HCT116 (cell line): ENCODE measurements at regions not wholly inside any gene's neighbourhood (a gene's known extent, or its start where the extent isn't known, plus 50 kb on each side); places are given as distances from the start of the nearest gene placed in this dataset.

Experiments
- POLR2A ChIP-seq: IDR thresholded peaks from 2 replicates; pipeline ENCODE4 v1.7.0; 2011; ENCODE audit warnings: borderline replicate concordance; ENCODE audit not compliant: insufficient read depth, insufficient read length; ENCODE audit errors: extremely low read depth
- SRF ChIP-seq: IDR thresholded peaks from 2 replicates; pipeline ENCODE4 v1.6.1; 2012; ENCODE audit warnings: low read depth
- ZNF274 ChIP-seq: fragments of 200-500 bp; sonication (Bioruptor generic); IDR thresholded peaks from 2 replicates; pipeline ENCODE4 v1.6.1; 2014; ENCODE audit warnings: mild to moderate bottlenecking, low read depth, low read length, inconsistent platforms
- TF ChIP-seq, protein P1 (sequence below): IDR thresholded peaks from 2 replicates; pipeline ENCODE4 v1.6.1; 2012

DNA sequence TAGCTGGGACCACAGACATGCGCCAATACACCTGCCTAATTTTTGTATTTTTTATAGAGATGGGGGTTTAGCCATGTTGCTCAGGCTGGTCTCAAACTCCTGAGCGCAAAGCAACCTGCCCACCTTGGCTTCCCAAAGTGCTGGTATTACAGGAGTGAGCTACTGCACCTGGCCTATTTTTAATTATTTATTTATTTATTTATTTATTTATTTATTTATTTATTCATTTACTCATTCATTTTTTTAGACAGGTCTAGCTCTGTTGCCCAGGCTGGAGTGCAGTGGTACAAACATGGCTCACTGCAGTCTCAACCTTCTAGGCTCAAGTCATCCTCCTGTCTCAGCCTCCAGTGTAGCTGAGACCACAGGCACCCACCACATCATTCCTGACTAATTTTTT lies 434.3 kb downstream of the DOK5 start:
- TF ChIP-seq POLR2A: no peak
- TF ChIP-seq ZNF274: no peak
- TF ChIP-seq, protein P1, sequence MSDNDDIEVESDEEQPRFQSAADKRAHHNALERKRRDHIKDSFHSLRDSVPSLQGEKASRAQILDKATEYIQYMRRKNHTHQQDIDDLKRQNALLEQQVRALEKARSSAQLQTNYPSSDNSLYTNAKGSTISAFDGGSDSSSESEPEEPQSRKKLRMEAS: no peak
- no peak for TF ChIP-seq SRF
